ENCODE measurements at regions not wholly inside any gene's neighbourhood (a gene's known extent, or its start where the extent isn't known, plus 50 kb on each side); places are given as distances from the start of the nearest gene placed in this dataset.

DNA sequence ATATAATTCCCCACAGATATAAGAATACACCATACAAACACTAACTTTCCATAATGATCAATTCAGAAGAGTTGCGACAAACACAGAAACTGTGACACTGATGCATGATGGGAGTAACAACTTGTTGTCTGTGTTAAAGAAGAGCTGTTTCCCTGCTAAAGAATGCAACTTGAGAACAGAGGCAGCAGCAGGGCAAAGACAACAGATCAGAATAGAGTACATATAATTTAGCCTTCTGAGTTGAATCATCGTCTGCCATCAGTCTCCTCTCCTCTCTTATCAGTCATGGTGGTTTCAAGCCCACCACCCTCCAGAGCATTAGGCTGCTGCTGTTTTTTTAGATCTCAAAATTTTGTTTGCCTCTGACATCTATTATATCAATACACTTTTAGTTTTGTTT, 280.4 kb downstream of the UBE3D start:
- no peak for TF ChIP-seq CTCF (IDR thresholded peaks at IDR 0.05)
- no peak for TF ChIP-seq POLR2AphosphoS5 (IDR thresholded peaks at IDR 0.05; ENCODE audit: low read depth, low read length)
- no peak for TF ChIP-seq TCF7L2 (IDR thresholded peaks at IDR 0.05; ENCODE audit: low read depth, low read length)
- TF ChIP-seq SIN3A (IDR thresholded peaks at IDR 0.05; ENCODE audit: borderline replicate concordance, insufficient read depth, low read depth, low read length) = no peak
- TF ChIP-seq, protein P1, sequence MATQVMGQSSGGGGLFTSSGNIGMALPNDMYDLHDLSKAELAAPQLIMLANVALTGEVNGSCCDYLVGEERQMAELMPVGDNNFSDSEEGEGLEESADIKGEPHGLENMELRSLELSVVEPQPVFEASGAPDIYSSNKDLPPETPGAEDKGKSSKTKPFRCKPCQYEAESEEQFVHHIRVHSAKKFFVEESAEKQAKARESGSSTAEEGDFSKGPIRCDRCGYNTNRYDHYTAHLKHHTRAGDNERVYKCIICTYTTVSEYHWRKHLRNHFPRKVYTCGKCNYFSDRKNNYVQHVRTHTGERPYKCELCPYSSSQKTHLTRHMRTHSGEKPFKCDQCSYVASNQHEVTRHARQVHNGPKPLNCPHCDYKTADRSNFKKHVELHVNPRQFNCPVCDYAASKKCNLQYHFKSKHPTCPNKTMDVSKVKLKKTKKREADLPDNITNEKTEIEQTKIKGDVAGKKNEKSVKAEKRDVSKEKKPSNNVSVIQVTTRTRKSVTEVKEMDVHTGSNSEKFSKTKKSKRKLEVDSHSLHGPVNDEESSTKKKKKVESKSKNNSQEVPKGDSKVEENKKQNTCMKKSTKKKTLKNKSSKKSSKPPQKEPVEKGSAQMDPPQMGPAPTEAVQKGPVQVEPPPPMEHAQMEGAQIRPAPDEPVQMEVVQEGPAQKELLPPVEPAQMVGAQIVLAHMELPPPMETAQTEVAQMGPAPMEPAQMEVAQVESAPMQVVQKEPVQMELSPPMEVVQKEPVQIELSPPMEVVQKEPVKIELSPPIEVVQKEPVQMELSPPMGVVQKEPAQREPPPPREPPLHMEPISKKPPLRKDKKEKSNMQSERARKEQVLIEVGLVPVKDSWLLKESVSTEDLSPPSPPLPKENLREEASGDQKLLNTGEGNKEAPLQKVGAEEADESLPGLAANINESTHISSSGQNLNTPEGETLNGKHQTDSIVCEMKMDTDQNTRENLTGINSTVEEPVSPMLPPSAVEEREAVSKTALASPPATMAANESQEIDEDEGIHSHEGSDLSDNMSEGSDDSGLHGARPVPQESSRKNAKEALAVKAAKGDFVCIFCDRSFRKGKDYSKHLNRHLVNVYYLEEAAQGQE (IDR thresholded peaks at IDR 0.05; ENCODE audit: insufficient read depth in 1 of 2, low read depth in 2 of 2, low read length in 1 of 2) = no peak
- intact Hi-C loops (cut with micrococcal nuclease; ENCODE audit: unreplicated experiment) = no loop called here

GRCh38 chr6:82786248-82786647, 279.4 kb downstream of the UBE3D start:
- no peak for ATAC-seq
- TF ChIP-seq CTCF (IDR thresholded peaks at IDR 0.05) (no peak), TCF7L2 (IDR thresholded peaks at IDR 0.05; ENCODE audit: low read depth, low read length) (no peak)
- no peak for DNase-seq (ENCODE audit: low read depth, low spot score)
- no peak overlapping the region for H3K27ac ChIP-seq (ENCODE audit: low read length)
- H3K36me3 ChIP-seq (ENCODE audit: control insufficient read depth, insufficient read depth, low read length) = no peaks in the 10 kb centered on the region
- H3K27me3 ChIP-seq (ENCODE audit: control insufficient read depth, insufficient read depth, low read length) = no peaks in the 10 kb centered on the region
- CTCF ChIA-PET = no interaction called here
- BruUV-seq (replicated peaks) = no TSS peak
- in situ Hi-C loops (cut with HindIII; ENCODE audit: low pct_unique_long_range_greater_than_20kb, low sequenced_read_pairs) = no loop called here
- POLR2A ChIA-PET = no interaction called here
- intact Hi-C loops (cut with micrococcal nuclease; ENCODE audit: unreplicated experiment) = no loop called here
- H3K4me3 ChIP-seq (ENCODE audit: low read depth in 2 of 2, low read length in 2 of 2) = no peak overlapping the region
- H3K4me1 ChIP-seq (ENCODE audit: control insufficient read depth, insufficient read depth, low read length) = no peaks in the 10 kb centered on the region
- H3K9me3 ChIP-seq (ENCODE audit: control insufficient read depth, insufficient read depth, low read depth, low read length) = no peaks in the 10 kb centered on the region

More for the DNA sequence above, 280.4 kb downstream of the UBE3D start:
- Histone ChIP-seq H3K36me3 (ENCODE audit: control insufficient read depth, insufficient read depth, low read length) (no peaks in the 10 kb centered on the region), H3K27me3 (ENCODE audit: control insufficient read depth, insufficient read depth, low read length) (no peaks in the 10 kb centered on the region), H3K9me3 (ENCODE audit: control insufficient read depth, insufficient read depth, low read depth, low read length) (no peaks in the 10 kb centered on the region), H3K4me3 (ENCODE audit: low read depth in 2 of 2, low read length in 2 of 2) (no peak overlapping the region), H3K27ac (ENCODE audit: low read length) (no peak overlapping the region), H3K4me1 (ENCODE audit: control insufficient read depth, insufficient read depth, low read length) (no peaks in the 10 kb centered on the region)
- ChIA-PET CTCF (no interaction called here), POLR2A (no interaction called here)
- BruUV-seq (replicated peaks) = no TSS peak
- ATAC-seq = no peak
- in situ Hi-C loops (cut with HindIII; ENCODE audit: low pct_unique_long_range_greater_than_20kb, low sequenced_read_pairs) = no loop called here
- no peak for DNase-seq (ENCODE audit: low read depth, low spot score)

GRCh38 chr6:82795940-82796339, 269.7 kb downstream of the UBE3D start:
- no TSS peak for BruUV-seq (replicated peaks)
- H3K9me3 ChIP-seq (ENCODE audit: control insufficient read depth, insufficient read depth, low read depth, low read length) = no peaks in the 10 kb centered on the region
- no peaks in the 10 kb centered on the region for H3K27me3 ChIP-seq (ENCODE audit: control insufficient read depth, insufficient read depth, low read length)
- ChIA-PET POLR2A (no interaction called here), CTCF (no interaction called here)
- intact Hi-C loops (cut with micrococcal nuclease; ENCODE audit: unreplicated experiment) (no loop called here), in situ Hi-C loops (cut with HindIII; ENCODE audit: low pct_unique_long_range_greater_than_20kb, low sequenced_read_pairs) (no loop called here)
- no peak for ATAC-seq
- no peak overlapping the region for H3K4me3 ChIP-seq (ENCODE audit: low read depth in 2 of 2, low read length in 2 of 2)
- no peak for DNase-seq (ENCODE audit: low read depth, low spot score)
- H3K4me1 ChIP-seq (ENCODE audit: control insufficient read depth, insufficient read depth, low read length) = no peaks in the 10 kb centered on the region
- no peak for TF ChIP-seq TCF7L2 (IDR thresholded peaks at IDR 0.05; ENCODE audit: low read depth, low read length)
- no peak for TF ChIP-seq CTCF (IDR thresholded peaks at IDR 0.05)
- no peak for TF ChIP-seq POLR2AphosphoS5 (IDR thresholded peaks at IDR 0.05; ENCODE audit: low read depth, low read length)
- TF ChIP-seq, protein P1 (IDR thresholded peaks at IDR 0.05; ENCODE audit: insufficient read depth in 1 of 2, low read depth in 2 of 2, low read length in 1 of 2) = no peak
- no peak for TF ChIP-seq SIN3A (IDR thresholded peaks at IDR 0.05; ENCODE audit: borderline replicate concordance, insufficient read depth, low read depth, low read length)
- no peak overlapping the region for H3K27ac ChIP-seq (ENCODE audit: low read length)
- no peaks in the 10 kb centered on the region for H3K36me3 ChIP-seq (ENCODE audit: control insufficient read depth, insufficient read depth, low read length)
